ENCODE measurements at regions not wholly inside any gene's neighbourhood (a gene's known extent, or its start where the extent isn't known, plus 50 kb on each side); places are given as distances from the start of the nearest gene placed in this dataset.

GRCh38 chr3:151935446-151935845, 62.0 kb downstream of the SUCNR1 start:
- DNase-seq = no peak

GRCh38 chr3:151940481-151940880, 67.0 kb downstream of the SUCNR1 start:
- DNase-seq = no peak

- no peak for DNase-seq
Measured at GRCh38 chr3:151943539-151943938, 70.1 kb downstream of the SUCNR1 start.

- DNase-seq = no peak
Measured at GRCh38 chr3:151944356-151944755, 70.9 kb downstream of the SUCNR1 start.

GRCh38 chr3:151946606-151947005, 73.2 kb downstream of the SUCNR1 start:
- no peak for DNase-seq

GRCh38 chr3:151949706-151950105, 76.3 kb downstream of the SUCNR1 start:
- no peak for DNase-seq

GRCh38 chr3:151955356-151955755, 81.9 kb downstream of the SUCNR1 start:
- no peak for DNase-seq

GRCh38 chr3:151960961-151961580, 87.6 kb downstream of the SUCNR1 start:
- no peak for DNase-seq

GRCh38 chr3:151962352-151962751, 88.9 kb downstream of the SUCNR1 start:
- DNase-seq = no peak

GRCh38 chr3:151962912-151963311, 89.5 kb downstream of the SUCNR1 start:
- DNase-seq = no peak

- no peak for DNase-seq
Measured at GRCh38 chr3:151964743-151965142, 91.3 kb downstream of the SUCNR1 start.

GRCh38 chr3:151969026-151969642, 95.7 kb downstream of the SUCNR1 start:
- DNase-seq = no peak

- no peak for DNase-seq
Measured at GRCh38 chr3:151971814-151972579, 98.6 kb downstream of the SUCNR1 start.

- no peak for DNase-seq
Measured at GRCh38 chr3:151974067-151974466, 100.6 kb downstream of the SUCNR1 start.

GRCh38 chr3:151976211-151977050, 103.0 kb downstream of the SUCNR1 start:
- no peak for DNase-seq

- no peak for DNase-seq
Measured at GRCh38 chr3:151979906-151980305, 106.5 kb downstream of the SUCNR1 start.

GRCh38 chr3:151983538-151983937, 110.1 kb downstream of the SUCNR1 start:
- no peak for DNase-seq

GRCh38 chr3:151985787-151986430, 112.5 kb downstream of the SUCNR1 start:
- DNase-seq = no peak

- no peak for DNase-seq
Measured at GRCh38 chr3:151987893-151988292, 114.5 kb downstream of the SUCNR1 start.

GRCh38 chr3:151989621-151990020, 116.2 kb downstream of the SUCNR1 start:
- no peak for DNase-seq

GRCh38 chr3:151990696-151991376, 117.4 kb downstream of the SUCNR1 start:
- no peak for DNase-seq

Data from CD4-positive, alpha-beta T cell treated with Interferon alpha-2 for 1 hour (primary cell).